Heart left ventricle (tissue), 16 donors: ENCODE measurements at regions not wholly inside any gene's neighbourhood (a gene's known extent, or its start where the extent isn't known, plus 50 kb on each side); places are given as distances from the start of the nearest gene placed in this dataset.

ENCODE experiments used
- ATAC-seq, 4 donors: fragments of 200-7000 bp; cut with Tn5 transposase; one replicate each; pipeline ENCODE4 v1.9.1; 2020 to 2022; ENCODE audit warnings: moderate library complexity in 4 of 4, mild to moderate bottlenecking in 3 of 4, moderate number of reproducible peaks in 1 of 4
- DNase-seq, 5 donors: peaks; one replicate each; pipeline ENCODE4 v3.0.0-alpha.2; 2020
- H3K27ac ChIP-seq, 12 donors: fragments of 200-600 bp; sonication (generic) in 4 of 12; one replicate each; pipeline versions ENCODE4 v1.5.0 to v1.8.0; 2016 to 2022; ENCODE audit warnings: mild to moderate bottlenecking in 2 of 12
- H3K27me3 ChIP-seq, 9 donors: fragments of 200-600 bp; sonication (generic) in 2 of 9; one replicate each; pipeline versions ENCODE4 v1.5.1 to v1.8.0; 2016 to 2022; ENCODE audit warnings: mild to moderate bottlenecking in 3 of 9
- H3K36me3 ChIP-seq, 9 donors: fragments of 200-600 bp; sonication (generic) in 2 of 9; one replicate each; pipeline versions ENCODE4 v1.5.0 to v1.8.0; 2018 to 2022; ENCODE audit warnings: mild to moderate bottlenecking in 2 of 9
- H3K4me1 ChIP-seq, 12 donors: fragments of 200-600 bp; sonication (generic) in 4 of 12; one replicate each; pipeline versions ENCODE4 v1.5.0 to v1.8.0; 2016 to 2022; ENCODE audit warnings: mild to moderate bottlenecking in 3 of 12
- H3K4me3 ChIP-seq, 12 donors: fragments of 200-600 bp; sonication (generic) in 4 of 12; one replicate each; pipeline versions ENCODE4 v1.5.0 to v1.8.0; 2017 to 2022; ENCODE audit warnings: mild to moderate bottlenecking in 9 of 12, moderate library complexity in 4 of 12
- H3K9me3 ChIP-seq, 12 donors: fragments of 200-600 bp; sonication (generic) in 4 of 12; one replicate each; pipeline versions ENCODE4 v1.5.0 to v1.8.0; 2016 to 2022; ENCODE audit warnings: mild to moderate bottlenecking in 1 of 12
- CTCF ChIP-seq, 12 donors: fragments of 200-600 bp; sonication (generic) in 4 of 12; IDR thresholded peaks; one replicate each; pipeline versions ENCODE4 v1.5.0 to v1.8.0; 2018 to 2022; ENCODE audit warnings: antibody characterized with exemption in 12 of 12, mild to moderate bottlenecking in 5 of 12
- POLR2A ChIP-seq, 2 donors: fragments of 450-650 bp; IDR thresholded peaks; one replicate each; pipeline ENCODE4 v1.6.1; 2017; ENCODE audit warnings: antibody characterized with exemption in 2 of 2, mild to moderate bottlenecking in 2 of 2, moderate library complexity in 2 of 2
- WGBS, 4 donors: extraction: QIAGEN DNeasy Blood & Tissue Kit in 2 of 4; methylation state at CpG; one replicate each; pipeline versions ENCODE4 v1.1.5 to v1.1.7; 2013 to 2018; 5-methylcytosine and 5-hydroxymethylcytosine counted together
- intact Hi-C, 10 donors: fragments of 100-400 bp; cut with DNase I; formaldehyde crosslinking; loops; one replicate each; pipeline versions ENCODE4 v1.11.1 to v1.14.2; 2022
- donor health status: ischemic (EF 13 %, LVEDD 7.1; RV severe dilation, severe dysfunction).
- donor health status: healthy with polysubstance abuse.
- donor health status: DM: no; HTN: yes; CAD: no.
- donor health status: DM: no; HTN: no; CAD: no.
- donor health status: ischemic (EF 25% LVEDD 6.9; RV normal size, moderate dysfunction).
- donor health status: ischemic (EF 25% LVEDD 5.7; RV mildly dilated, moderate dysfunction).
- donor health status: healthy.
- donor health status: DM: yes; HTN: yes; CAD: no.
- donor health status: ischemic (EF 35%, LVEDD 5.7; RV mildly dilated, moderate dysfunction).
- donor health status: nonischemic (EF 11% LVEDD 7.7; RV severe dilation, severe dysfunction).
- donor health status: DM: yes; HTN: yes; CAD: no.
- donor health status: PGD.
- donor health status: ischemic (EF 29% LVEDD 5.4; RV normal size, mild dysfunction).
- donor health status: nonischemic (EF 23%, LVEDD 6.1; RV moderate dilation, normal function).

GRCh38 chr10:65126288-65126687 lies 1605.1 kb downstream of the REEP3 start:
- DNase-seq (no peak), ATAC-seq (no peak)
- no peaks in the 10 kb centered on the region for H3K27me3 ChIP-seq
- no peak overlapping the region for H3K27ac ChIP-seq
- H3K4me1 ChIP-seq = no peaks in the 10 kb centered on the region
- H3K36me3 ChIP-seq = no peaks in the 10 kb centered on the region
- intact Hi-C loops = no loop called here
- WGBS, 4 donors = 92 to 97% (median 94%) methylated on average over 1 of the region's 1 CpG
- H3K9me3 ChIP-seq = no peaks in the 10 kb centered on the region
- TF ChIP-seq CTCF (IDR thresholded peaks at IDR 0.05) (no peak), POLR2A (IDR thresholded peaks at IDR 0.05) (no peak)
- H3K4me3 ChIP-seq = no peak overlapping the region

- Histone ChIP-seq H3K27me3 (no peaks in the 10 kb centered on the region), H3K4me1 (no peaks in the 10 kb centered on the region), H3K36me3 (no peaks in the 10 kb centered on the region), H3K4me3 (no peak overlapping the region), H3K9me3 (no peaks in the 10 kb centered on the region), H3K27ac (no peak overlapping the region)
- WGBS, 4 donors = 80 to 86% (median 84%) methylated on average over 2 of the region's 2 CpGs
- intact Hi-C loops = no loop called here
- ATAC-seq (no peak), DNase-seq (no peak)
- TF ChIP-seq CTCF (IDR thresholded peaks at IDR 0.05) (no peak), POLR2A (IDR thresholded peaks at IDR 0.05) (no peak)
Measured at GRCh38 chr10:65128277-65128676, 1607.1 kb downstream of the REEP3 start.

- intact Hi-C loops = no loop called here
- 59 to 72% (median 71%) methylated on average over 1 of the region's 1 CpG for WGBS, 4 donors
- Histone ChIP-seq H3K4me1 (no peaks in the 10 kb centered on the region), H3K36me3 (no peaks in the 10 kb centered on the region), H3K4me3 (no peak overlapping the region), H3K27ac (no peak overlapping the region), H3K27me3 (no peaks in the 10 kb centered on the region), H3K9me3 (no peaks in the 10 kb centered on the region)
- no peak for ATAC-seq
- DNase-seq = no peak
- TF ChIP-seq POLR2A (IDR thresholded peaks at IDR 0.05) (no peak), CTCF (IDR thresholded peaks at IDR 0.05) (no peak)
Measured at GRCh38 chr10:65130162-65130758, 1609.1 kb downstream of the REEP3 start.

- Histone ChIP-seq H3K36me3 (no peaks in the 10 kb centered on the region), H3K4me1 (no peaks in the 10 kb centered on the region), H3K27ac (no peak overlapping the region), H3K9me3 (peaks cover 0 to 2% (median 0%) of the 10 kb centered on the region in 12 donors), H3K4me3 (no peak overlapping the region), H3K27me3 (no peaks in the 10 kb centered on the region)
- TF ChIP-seq POLR2A (IDR thresholded peaks at IDR 0.05) (no peak), CTCF (IDR thresholded peaks at IDR 0.05) (no peak)
- DNase-seq = no peak
- ATAC-seq = no peak
- WGBS, 4 donors = 89 to 97% (median 95%) methylated on average over 5 of the region's 5 CpGs
- intact Hi-C loops = no loop called here
Measured at GRCh38 chr10:65133652-65134051, 1612.5 kb downstream of the REEP3 start.
